GM21423 (cell line): ENCODE measurements at regions not wholly inside any gene's neighbourhood (a gene's known extent, or its start where the extent isn't known, plus 50 kb on each side); places are given as distances from the start of the nearest gene placed in this dataset.
"Not testable (repeated sequence)": the region's sequence is repeated elsewhere in the genome, so short reads cannot be mapped to it uniquely, and the experiment has no call there.

Experiments used
- ATAC-seq: cut with Tn5 transposase; IDR thresholded peaks from one replicate; pipeline ENCODE4 v1.9.1; 2021; ENCODE audit warnings: mild to moderate bottlenecking, moderate library complexity; ENCODE audit not compliant: unreplicated experiment

DNA sequence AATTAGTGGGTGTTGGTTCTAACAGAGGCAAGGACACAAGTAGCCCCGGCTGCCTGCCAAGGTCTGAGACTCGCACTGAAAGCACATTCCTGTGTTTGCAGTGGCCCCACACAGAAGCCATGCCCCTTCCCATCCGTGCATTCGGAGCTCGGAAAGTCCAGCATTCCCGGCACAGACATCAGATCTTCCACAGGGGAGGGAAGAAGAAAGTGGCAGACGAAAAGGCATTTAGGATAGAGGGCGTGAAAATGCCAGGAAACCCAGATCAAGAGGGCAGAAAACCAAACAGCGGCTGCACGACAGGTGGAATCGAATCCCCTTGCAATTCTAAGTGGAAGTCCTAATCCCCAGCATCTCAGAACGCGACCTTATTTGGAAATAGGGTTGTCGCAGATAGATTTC is 105.5 kb upstream of the ASB18 start:
- ATAC-seq: no peak

DNA sequence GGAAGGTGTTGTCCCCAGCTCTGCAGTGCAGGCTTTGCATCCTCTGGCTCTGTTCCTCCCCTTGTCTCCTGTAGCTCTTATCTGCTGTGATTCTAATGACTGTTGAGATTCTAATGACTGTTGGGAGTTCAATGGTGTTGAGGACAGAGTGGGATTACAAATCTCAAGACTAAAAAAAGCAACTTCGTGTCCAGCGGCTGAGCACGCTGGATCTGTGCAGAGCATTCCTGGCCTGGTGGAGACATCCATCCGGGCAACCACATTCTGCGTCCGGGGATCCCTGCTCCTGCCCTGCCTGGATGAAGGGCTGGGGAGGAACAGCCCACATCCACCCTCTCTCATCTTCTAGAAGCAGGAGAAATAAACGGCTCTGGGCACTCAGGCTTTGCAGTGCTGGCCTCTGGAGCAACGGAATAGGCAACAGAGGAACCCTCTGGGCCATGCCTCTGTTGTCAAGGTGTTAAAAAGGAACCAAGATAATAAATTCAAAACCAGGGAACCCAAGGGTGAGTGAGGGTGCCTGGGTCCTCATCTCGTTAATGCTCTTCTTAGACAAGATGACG is 106.7 kb upstream of the ASB18 start:
- ATAC-seq: no peak

DNA sequence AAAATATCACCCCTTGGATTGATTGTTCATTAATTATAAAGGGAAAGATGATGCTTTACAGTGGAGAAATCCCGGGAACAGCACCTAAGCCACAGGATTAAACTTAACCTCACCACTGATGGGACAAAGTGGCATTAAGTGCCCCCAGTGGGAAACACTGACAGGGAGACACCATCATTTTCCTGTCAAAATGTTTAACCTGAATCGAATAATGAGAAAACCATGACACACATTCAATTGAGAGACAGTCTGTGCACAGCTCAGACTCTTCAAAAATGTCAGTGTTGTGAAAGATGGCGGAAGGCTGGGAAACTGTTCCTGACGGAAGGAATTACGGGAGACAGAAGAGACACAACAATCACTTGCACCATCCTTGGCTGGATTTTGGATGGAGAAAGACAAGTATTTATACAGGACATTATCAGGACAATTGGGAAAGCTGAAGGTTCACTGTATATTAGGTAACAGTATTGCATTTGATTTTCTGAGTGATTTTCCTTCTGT is 111.8 kb upstream of the ASB18 start:
- no peak for ATAC-seq

DNA sequence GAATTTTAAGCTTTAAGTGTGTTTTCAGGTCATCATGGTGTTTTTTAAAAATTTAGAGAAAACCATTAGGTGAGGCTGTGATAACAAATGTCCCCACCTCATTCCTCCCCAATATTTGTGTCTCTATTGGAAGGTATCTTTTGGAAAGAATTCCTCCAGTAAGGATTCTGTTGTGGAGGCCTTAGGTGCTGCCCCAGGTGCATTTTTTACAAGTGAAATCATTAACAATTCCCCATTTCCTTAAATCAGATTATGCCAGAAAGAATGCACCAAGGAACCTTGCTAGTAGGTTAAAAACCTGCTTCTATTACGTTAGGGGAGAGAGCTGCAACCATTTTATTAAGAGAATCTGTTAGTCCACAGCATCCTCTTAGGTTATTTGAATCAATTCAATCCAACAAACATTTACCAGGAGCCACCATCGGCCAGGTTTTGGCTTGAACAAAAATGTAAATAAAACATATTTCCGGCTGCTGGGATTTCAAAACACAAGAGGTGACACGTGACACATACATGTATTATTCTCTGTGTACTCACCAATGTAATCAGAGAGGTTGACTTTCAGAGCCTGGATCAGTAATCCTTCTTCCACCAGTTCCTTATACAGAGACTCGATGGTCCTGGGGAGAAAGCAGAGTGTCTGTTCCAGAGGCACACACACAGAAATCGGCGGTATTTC is 112.5 kb upstream of the ASB18 start:
- ATAC-seq: no peak

DNA sequence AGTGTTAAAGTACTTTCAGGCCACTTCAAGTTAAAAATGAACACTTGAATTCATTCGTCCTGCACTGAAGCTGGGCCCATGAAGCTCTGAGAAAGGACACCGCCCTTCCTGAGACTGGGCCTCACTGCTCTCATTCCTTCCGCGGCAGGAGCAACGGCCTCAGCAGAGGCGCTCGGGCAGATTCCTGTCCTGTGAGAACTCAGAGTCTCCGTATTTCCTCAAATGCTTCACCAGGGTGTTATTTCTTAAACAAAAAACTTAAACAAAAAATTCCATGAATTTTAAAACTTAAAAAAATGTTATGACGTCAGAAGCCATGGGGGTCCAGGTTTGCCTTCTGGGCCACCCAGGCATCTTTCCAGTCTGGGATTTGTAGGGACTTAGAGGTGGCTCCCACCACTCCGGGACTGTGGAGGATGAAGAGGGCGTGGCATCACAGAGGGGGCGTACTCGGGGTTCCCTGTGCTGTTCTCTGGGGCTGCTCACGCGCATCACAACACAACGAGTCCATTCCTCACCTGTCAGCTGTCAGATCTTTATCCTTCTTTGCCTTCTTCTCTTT is 115.9 kb upstream of the ASB18 start:
- no peak for ATAC-seq

DNA sequence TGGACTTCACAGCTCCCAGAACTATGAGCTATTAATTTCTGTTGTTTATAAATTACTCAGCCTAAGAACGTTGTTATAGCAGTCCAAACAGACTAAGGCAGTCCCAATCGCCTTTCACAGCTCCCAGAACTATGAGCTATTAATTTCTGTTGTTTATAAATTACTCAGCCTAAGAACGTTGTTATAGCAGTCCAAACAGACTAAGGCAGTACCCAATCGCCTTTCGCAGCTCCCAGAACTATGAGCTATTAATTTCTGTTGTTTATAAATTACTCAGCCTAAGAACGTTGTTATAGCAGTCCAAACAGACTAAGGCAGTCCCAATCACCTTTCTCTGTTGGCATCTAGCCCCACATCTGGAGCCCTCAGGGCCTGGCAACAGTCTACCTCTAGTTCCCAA is 117.0 kb upstream of the ASB18 start:
- not testable (repeated sequence) for ATAC-seq

DNA sequence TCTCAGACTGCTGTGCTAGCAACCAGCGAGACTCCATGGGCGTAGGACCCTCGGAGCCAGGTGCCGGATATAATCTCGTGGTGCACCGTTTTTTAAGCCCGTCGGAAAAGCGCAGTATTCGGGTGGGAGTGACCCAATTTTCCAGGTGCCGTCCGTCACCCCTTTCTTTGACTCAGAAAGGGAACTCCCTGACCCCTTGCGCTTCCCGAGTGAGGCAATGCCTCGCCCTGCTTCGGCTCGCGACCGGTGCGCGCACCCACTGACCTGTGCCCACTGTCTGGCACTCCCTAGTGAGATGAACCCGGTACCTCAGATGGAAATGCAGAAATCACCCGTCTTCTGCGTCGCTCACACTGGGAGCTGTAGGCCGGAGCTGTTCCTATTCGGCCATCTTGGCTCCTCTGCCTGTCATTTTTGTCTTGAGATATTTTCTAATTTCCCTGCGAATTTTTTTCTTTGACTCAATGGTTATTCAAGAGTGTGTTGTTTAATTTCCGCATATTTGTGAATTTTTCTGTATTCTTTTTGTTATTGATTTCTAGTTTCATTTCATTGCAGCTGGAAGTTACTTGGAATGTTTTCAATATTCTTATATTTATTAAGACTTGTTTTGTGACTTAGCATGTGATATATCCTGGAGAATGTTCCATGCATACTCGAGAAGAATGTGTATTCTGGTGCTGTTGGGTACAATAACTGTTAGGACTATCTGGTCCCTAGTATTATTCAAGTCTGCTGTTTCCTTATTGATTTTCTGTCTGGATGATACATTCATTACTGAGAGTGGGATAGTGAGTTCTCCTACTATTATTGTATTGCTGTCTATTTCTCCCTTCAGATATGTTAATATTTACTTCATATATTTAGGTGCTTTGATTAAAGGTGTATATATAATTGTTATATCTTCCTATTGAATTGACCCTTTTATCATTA is 125.3 kb upstream of the ASB18 start:
- ATAC-seq: not testable (repeated sequence)

DNA sequence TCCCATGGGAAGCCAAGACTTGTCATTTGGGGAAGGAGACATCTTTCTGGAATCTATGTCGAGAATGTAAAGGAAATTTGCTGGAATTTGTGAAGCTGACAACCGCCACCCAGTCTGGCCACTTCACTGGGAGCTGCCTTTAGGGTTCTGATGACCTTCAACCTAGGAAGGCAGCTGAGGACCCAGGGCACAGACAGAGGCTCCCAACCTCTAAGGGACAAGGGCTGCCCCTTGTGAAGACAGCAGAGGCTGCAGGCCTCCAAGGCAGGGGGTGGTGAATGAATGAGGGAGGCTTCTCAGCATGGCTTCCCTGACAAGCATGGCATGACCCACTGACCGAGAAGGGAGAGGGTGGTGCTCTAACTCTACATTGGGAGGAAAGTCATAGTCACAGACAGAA is 128.9 kb upstream of the ASB18 start:
- no peak for ATAC-seq

DNA sequence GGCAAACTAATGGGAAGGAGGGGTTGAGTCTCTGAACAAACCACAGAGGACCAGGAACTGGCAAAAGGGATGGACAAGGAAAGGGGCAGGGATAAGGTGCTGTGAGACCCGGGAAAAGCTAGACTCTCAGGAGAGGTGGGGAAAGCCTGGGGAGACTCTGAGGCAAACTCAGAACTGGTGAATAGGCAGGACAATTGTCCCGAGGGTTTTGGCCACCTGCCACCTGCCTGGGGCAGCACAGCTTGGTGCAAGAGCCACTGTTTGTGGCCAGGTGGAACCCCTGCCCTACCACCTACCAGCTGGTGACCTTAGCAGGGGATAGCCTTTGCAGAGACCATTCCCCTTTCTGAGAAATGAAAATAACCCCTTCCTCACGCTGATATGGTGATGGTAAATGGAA is 129.4 kb upstream of the ASB18 start:
- no peak for ATAC-seq

DNA sequence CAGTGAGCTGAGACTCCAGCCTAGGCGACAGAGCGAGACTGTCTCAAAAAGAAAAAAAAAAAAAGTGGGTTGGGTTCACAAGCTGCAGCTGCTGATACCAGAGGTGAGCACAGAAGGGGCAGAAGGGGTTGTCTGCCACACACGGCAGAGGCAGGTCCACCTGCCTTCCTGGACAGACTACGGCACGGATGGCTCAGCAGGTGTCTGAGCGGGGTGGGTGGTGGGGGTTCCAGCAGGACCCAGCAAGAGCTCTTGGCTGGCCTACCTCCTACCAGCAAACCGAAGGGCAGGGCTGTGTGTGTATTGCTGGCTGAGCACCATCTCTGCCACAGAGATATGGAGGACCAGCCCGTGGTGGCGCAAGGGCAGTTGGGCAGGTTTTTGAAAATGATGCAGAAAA is 130.4 kb upstream of the ASB18 start:
- ATAC-seq: no peak

DNA sequence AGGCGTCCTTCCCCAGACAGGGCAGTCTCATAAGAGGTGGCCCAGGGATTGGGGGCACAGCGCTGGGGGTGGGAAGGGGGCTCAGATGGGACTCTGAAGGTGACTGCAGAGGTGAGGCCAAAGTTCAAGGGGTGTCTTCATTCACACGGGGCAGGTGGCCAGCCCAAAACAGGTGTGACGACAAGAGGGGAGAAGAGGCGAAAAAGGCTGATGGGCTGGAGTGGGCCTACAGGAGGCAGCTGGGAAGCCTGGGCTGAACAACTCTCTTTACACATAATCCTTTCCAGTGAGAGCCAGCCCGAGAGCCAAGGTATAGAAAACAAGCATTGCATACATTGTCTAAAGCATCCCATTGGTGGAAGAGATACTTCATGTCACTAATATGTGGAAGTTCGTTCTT is 130.9 kb upstream of the ASB18 start:
- no peak for ATAC-seq

DNA sequence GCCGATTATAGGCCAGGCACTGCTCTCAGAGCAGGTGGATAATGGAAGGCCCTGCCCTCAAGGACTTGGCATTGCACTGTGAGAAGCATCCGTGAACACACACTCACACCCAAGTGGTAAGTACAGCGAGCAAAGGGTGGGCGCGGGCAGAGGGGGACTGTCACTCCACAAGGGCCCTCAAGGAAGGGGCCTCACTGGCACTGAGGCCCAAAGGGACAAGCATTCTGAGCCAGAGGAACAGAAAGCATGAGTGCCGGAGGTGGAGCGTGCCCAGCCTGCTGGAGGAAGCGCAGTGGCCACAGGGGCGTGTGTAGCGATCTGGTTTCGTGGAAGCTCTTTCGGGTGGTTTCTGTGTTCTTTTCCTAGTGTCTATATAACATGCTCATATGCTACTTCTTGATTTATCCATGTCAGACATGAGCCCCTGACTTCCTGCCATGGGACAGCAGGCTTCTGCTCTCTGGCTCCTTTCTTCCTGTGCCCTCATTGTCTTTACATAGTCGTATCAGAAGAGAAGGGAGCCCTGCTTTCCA is 132.7 kb upstream of the ASB18 start:
- no peak for ATAC-seq

DNA sequence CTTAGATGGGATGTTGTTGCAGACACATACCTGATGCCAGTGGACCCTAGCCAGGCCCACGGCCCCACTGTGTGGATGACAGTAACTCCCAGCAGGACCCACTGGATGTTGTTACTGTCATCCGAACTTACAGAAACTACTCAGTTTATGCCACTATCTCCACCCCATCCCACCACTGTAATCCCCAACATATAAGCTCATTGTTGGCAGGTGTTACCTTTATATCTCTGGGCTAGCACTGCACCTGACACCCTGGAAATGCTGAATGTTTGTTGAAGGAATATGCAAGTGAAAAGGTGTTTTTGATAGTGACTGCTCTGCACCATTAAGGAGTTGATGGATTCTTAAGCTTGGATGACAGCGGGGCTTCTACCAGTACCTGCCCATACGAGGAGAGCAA is 133.5 kb upstream of the ASB18 start:
- no peak for ATAC-seq

DNA sequence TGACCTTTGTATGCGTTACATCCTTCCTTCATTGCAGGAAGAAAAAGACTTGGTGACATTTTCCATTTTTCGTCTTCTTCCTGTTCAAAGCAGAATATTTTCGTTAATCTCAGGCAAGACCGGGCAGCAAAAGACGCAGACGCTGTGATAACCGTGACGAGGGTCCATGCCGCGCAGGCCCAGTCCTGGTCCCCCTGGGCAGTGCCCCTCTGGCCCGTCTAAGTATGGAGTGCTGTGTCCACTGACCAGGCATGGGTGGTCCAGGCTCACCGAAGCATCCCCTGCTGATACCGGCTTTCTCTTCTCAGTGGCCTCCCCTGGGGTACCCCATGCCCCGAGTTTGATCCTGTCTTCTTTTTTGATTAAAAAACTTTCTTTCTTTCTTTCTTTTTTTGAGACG is 135.2 kb upstream of the ASB18 start:
- no peak for ATAC-seq

DNA sequence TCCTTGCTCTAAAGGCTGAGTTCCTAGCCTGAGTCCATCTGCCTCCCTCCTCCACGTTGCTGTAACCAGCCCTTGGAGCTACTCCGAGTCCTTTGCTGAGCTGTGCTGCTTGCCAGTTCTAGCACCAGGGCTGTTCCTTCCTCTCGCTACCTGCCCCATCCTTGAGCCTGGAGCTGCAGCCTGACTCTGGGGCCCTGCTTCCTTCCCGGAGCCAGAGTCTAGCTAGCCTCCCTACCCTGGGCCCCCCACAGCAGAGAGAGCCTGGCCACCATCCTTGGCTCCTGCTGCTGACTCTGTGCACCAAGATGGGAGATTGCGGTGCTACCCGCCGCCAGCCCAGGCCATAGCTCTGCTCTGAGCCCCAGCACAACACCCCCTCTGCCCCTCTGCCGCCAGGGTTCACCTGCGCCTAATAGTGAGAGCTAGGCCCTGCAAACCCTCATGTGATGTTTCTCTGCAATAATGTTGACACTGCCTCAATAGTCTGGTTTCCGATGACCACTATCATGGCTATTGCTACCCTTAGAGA is 135.9 kb upstream of the ASB18 start:
- ATAC-seq: no peak

DNA sequence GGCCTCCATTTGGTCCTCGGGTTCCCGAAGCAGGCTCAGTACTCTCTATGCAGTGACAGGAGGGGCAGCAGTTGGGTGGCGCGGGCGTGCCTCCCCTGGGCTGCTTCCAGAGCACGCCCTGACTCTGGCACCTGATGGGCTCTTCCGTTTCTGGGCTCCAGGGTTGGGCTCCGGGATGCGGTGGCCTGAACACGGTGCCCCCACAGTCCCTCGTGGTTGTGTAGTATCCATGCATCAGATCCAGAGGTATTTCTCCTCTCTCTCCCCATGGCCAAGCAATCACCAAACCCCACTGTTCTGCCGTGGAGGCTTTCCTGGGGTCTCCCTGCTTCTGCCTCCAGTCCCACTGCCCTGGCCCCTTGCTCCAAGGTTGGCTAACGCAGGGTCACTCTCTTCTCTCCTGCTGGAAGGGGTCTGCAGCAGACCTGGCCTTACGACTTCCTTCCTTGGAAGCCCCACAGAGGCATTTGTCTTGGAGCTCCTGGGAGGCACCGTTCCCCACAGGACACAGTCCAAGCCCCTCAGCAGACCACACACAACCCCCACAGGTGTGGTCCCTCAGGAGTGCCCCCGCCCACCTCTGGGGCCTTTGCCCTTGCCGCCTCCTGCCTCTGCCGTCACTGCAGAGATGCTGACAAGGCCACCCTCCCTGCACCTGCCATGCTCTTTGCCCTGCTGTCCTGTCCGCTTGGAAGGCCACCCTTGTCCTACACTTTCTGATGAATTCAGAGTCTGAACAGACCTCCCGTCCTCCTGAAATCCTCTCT is 136.6 kb upstream of the ASB18 start:
- ATAC-seq: no peak

DNA sequence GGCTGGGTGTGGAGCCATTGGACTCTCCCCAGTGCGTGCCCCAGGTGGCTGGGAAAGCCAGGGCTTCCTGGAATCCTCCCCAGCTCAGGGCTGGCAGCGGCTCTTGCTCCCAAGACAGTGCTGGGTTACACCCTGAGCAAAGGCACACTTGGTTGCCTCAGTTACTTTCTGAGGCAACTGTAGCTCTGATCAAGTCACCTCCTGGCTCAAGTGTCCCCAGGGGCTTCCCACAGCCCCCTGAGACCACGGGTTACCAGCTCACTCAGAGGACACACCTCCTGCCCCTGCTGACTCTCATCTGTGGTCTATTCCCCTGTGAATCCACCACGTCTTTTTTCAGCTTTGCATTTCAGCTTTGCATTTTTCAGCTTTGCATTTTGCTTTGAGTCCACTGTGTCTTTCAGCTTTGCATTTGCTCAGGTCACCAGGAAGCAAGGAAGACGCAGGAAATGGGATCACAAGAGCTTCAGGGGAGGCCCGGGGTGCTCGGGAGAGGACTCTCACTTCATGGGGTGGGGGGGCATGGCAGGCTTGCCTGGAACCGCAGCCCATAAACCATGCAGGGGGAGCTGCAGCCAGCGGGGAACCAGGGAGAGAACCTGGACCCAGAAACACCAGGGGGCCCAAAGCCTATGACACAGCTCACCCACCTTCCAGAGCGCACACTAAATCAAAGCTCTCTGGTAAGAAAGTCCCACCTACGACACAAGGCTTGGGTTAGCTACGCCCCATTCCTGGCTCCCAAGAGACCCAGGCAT is 138.0 kb upstream of the ASB18 start:
- no peak for ATAC-seq

DNA sequence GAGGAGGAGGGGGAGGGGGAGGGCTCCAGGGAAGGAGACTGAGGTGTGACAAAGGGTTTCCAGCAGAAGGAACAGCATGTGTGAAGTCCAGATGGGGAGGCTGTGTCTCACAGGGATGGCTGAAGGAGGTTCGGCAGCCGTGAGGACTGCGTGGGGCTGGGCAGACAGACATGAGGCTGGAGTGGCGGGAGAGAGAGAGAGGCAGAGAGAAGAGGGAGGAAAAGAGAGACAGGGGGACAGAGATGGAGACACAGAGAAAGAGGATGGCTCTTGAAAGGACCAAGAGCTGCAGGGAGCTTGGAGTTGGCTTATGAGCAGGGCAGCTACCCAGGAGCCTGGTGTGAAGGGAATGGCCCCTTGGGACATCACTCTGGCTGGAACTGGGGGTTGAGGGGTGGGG is 138.9 kb upstream of the ASB18 start:
- no peak for ATAC-seq

DNA sequence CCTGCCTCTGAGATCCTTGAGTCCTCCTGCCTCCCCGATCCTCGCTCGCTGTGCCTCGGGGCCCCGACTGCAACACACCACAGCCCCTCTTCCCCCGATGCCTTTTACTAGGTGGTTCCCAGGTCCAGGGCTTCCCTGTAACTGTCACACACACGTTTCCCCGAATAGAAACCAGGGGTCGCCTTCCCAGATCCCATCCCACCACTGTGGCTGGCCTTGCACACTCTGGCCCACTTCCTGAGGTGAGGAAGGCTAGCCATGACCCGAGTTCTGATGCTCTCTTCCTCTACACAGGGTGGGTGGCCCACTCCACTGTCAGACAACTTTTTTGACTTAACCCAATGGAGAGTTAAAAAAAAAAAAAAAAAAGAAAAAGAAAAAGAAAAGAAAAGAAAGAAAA is 139.6 kb upstream of the ASB18 start:
- no peak for ATAC-seq

DNA sequence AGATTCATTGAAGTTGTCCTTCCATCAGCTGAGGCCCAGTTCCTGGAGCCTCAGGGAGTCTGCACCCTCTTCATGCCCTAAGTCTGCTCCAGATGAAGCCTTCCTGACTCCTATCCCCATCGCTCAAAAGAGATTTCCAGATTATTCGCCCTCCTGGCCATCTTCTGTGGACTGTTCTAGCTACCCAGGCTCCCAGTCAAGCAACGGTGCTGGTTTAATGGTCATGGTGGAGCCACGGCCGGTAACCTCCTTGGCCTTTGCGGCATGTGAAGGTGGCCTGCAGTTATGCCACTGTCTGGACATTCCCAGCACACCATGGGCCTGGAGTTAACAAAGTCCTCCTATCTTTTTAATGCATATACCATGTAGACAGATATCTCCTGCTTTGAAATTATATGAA is 140.1 kb upstream of the ASB18 start:
- no peak for ATAC-seq
